HEK293T (cell line): ENCODE measurements at regions not wholly inside any gene's neighbourhood (a gene's known extent, or its start where the extent isn't known, plus 50 kb on each side); places are given as distances from the start of the nearest gene placed in this dataset.

Experiments used
- ELF4 ChIP-seq: fragments of 450-650 bp; IDR thresholded peaks from 2 replicates; pipeline ENCODE4 v1.6.1; 2017; ENCODE audit warnings: antibody characterized with exemption
- HDGF ChIP-seq: fragments of 450-650 bp; IDR thresholded peaks from 2 replicates; pipeline ENCODE4 v1.6.1; 2017; ENCODE audit warnings: antibody characterized with exemption, borderline replicate concordance
- SP1 ChIP-seq: fragments of 450-650 bp; IDR thresholded peaks from 2 replicates; pipeline ENCODE4 v1.6.1; 2017
- TARDBP ChIP-seq: fragments of 450-650 bp; IDR thresholded peaks from 2 replicates; pipeline ENCODE4 v1.6.1; 2016

- TF ChIP-seq HDGF = no peak
- no peak for TF ChIP-seq SP1
- no peak for TF ChIP-seq TARDBP
- no peak for TF ChIP-seq ELF4
Observed at GRCh38 chr3:34386309-34386708, 587.9 kb downstream of the PDCD6IP start.
